HCT116 (cell line): ENCODE measurements at regions not wholly inside any gene's neighbourhood (a gene's known extent, or its start where the extent isn't known, plus 50 kb on each side); places are given as distances from the start of the nearest gene placed in this dataset.

ENCODE experiments used
- ATAC-seq: fragments of 200-7000 bp; cut with Tn5 transposase; 2 replicates; pipeline ENCODE4 v1.9.1; 2020; ENCODE audit warnings: mild to moderate bottlenecking, moderate library complexity
- BruUV-seq: library from RNA; stranded (reverse); fragments of 400-500 nt; replicated peaks from 2 replicates; lab custom pipeline; 2021; lab: Mats Ljungman, UMichigan
- CTCF ChIA-PET: fragments of 300-600 bp; sonication (Branson Sonifier 250); formaldehyde crosslinking; loops from one replicate; lab custom pipeline; 2021; ENCODE audit warnings: antibody characterized with exemption; lab: Charles Lee
- POLR2A ChIA-PET: fragments of 300-600, 350-600 bp; sonication (Branson Sonifier 250); formaldehyde crosslinking; loops from one replicate; lab custom pipeline; 2021; ENCODE audit warnings: antibody characterized with exemption; lab: Charles Lee
- RAD21 ChIA-PET, 2 experiments: fragments of 300-600 bp; sonication (Branson Sonifier 250); formaldehyde crosslinking; loops; one replicate each; lab custom pipeline; 2023; ENCODE audit warnings: low total read pairs in 2 of 2; ENCODE audit not compliant: uncharacterized antibody in 2 of 2, unreplicated experiment in 2 of 2, low non-redundant PET in 1 of 2; lab: Charles Lee
- DNase-seq: peaks from one replicate; pipeline ENCODE4 v3.0.0-alpha.2; 2010; ENCODE audit warnings: low read depth, low spot score
- H2AFZ ChIP-seq: fragments of 200-600 bp; shearing (Covaris generic), sonication (generic); 2 replicates; pipeline ENCODE4 v1.6.1; 2017; ENCODE audit warnings: low read depth, mixed run types, mixed read lengths, antibody characterized with exemption, low read length; ENCODE audit not compliant: poor library complexity, severe bottlenecking
- H3K27ac ChIP-seq: 2 replicates; pipeline ENCODE4 v1.5.1; 2012; ENCODE audit warnings: low read depth, low read length
- H3K27me3 ChIP-seq: fragments of 200-600 bp; sonication (generic); 2 replicates; pipeline ENCODE4 v1.6.1; 2016; ENCODE audit warnings: mixed run types, low read length, mixed read lengths; ENCODE audit not compliant: insufficient read depth
- H3K36me3 ChIP-seq, 2 experiments: fragments of 200-500 bp in 1 of 2; fragments of 200-600 bp in 1 of 2; sonication (Bioruptor generic) in 1 of 2; sonication (generic) in 1 of 2; 2 replicates each; pipeline versions ENCODE4 v1.5.1 to v1.6.1; 2014 to 2016; ENCODE audit warnings: low read length in 2 of 2, inconsistent platforms in 1 of 2, mixed read lengths in 1 of 2, mixed run types in 1 of 2; ENCODE audit not compliant: insufficient read depth in 2 of 2, control insufficient read depth in 1 of 2
- H3K4me1 ChIP-seq, 2 experiments: fragments of 200-600 bp in 1 of 2; sonication (generic) in 1 of 2; 2 replicates each; pipeline versions ENCODE4 v1.5.1 to v1.6.1; 2012 to 2017; ENCODE audit warnings: low read length in 2 of 2, inconsistent platforms in 1 of 2, mild to moderate bottlenecking in 1 of 2, mixed read lengths in 1 of 2, mixed run types in 1 of 2, moderate library complexity in 1 of 2; ENCODE audit not compliant: insufficient read depth in 2 of 2, control insufficient read depth in 1 of 2
- H3K4me2 ChIP-seq: fragments of 200-600 bp; sonication (generic); 2 replicates; pipeline ENCODE4 v1.6.1; 2017; ENCODE audit warnings: mixed run types, low read length, mixed read lengths
- H3K4me3 ChIP-seq, 2 experiments: fragments of 200-600 bp in 1 of 2; sonication (generic) in 1 of 2; replicated peaks in 1 of 2; 2 replicates each; pipeline ENCODE4 v1.5.1; 2011 to 2016; ENCODE audit warnings: low read length in 2 of 2, control low read depth in 1 of 2, low read depth in 1 of 2, mild to moderate bottlenecking in 1 of 2, mixed read lengths in 1 of 2, mixed run types in 1 of 2
- H3K79me2 ChIP-seq: fragments of 200-600 bp; sonication (generic); 2 replicates; pipeline ENCODE4 v1.6.1; 2017; ENCODE audit warnings: mild to moderate bottlenecking, mixed run types, low read length, moderate library complexity, mixed read lengths; ENCODE audit not compliant: insufficient read depth
- H3K9ac ChIP-seq: fragments of 200-600 bp; sonication (generic); 2 replicates; pipeline ENCODE4 v1.6.1; 2016; ENCODE audit warnings: low read length, mixed read lengths
- H3K9me2 ChIP-seq: fragments of 200-600 bp; sonication (generic), shearing (Covaris generic); 2 replicates; pipeline ENCODE4 v1.6.1; 2017; ENCODE audit warnings: mixed run types, mild to moderate bottlenecking, moderate library complexity; ENCODE audit not compliant: insufficient read depth
- H3K9me3 ChIP-seq, 2 experiments: fragments of 200-500 bp in 1 of 2; fragments of 200-600 bp in 1 of 2; sonication (Bioruptor generic) in 1 of 2; sonication (generic) in 1 of 2; 2 replicates each; pipeline ENCODE4 v1.6.1; 2014 to 2017; ENCODE audit warnings: low read length in 2 of 2, mixed read lengths in 2 of 2, inconsistent platforms in 1 of 2, low read depth in 1 of 2, mild to moderate bottlenecking in 1 of 2, mixed run types in 1 of 2, moderate library complexity in 1 of 2; ENCODE audit not compliant: control insufficient read depth in 1 of 2, insufficient read depth in 1 of 2
- H4K20me1 ChIP-seq: fragments of 200-600 bp; sonication (generic), shearing (Covaris generic); 2 replicates; pipeline ENCODE4 v1.6.1; 2017; ENCODE audit warnings: mixed run types, mild to moderate bottlenecking, moderate library complexity; ENCODE audit not compliant: insufficient read depth
- CBX3 ChIP-seq: IDR thresholded peaks from 2 replicates; pipeline ENCODE4 v1.6.1; 2012; ENCODE audit warnings: low read depth
- ELF1 ChIP-seq: IDR thresholded peaks from 2 replicates; pipeline ENCODE4 v1.6.1; 2012; ENCODE audit warnings: low read depth, borderline replicate concordance
- EZH2phosphoT487 ChIP-seq: fragments of 200-600 bp; IDR thresholded peaks from 2 replicates; pipeline ENCODE4 v1.6.1; 2018; ENCODE audit warnings: antibody characterized with exemption, borderline replicate concordance
- FOSL1 ChIP-seq: IDR thresholded peaks from 2 replicates; pipeline ENCODE4 v1.6.1; 2012; ENCODE audit warnings: low read depth
- JUND ChIP-seq: IDR thresholded peaks from 2 replicates; pipeline ENCODE4 v1.6.1; 2012
- POLR2A ChIP-seq: IDR thresholded peaks from 2 replicates; pipeline ENCODE4 v1.7.0; 2011; ENCODE audit warnings: borderline replicate concordance; ENCODE audit not compliant: insufficient read depth, insufficient read length; ENCODE audit errors: extremely low read depth
- RAD21 ChIP-seq: IDR thresholded peaks from 2 replicates; pipeline ENCODE4 v1.6.1; 2012; ENCODE audit warnings: low read depth, mild to moderate bottlenecking
- SIN3A ChIP-seq: IDR thresholded peaks from 2 replicates; pipeline ENCODE4 v1.6.1; 2012; ENCODE audit warnings: low read depth
- SRF ChIP-seq: IDR thresholded peaks from 2 replicates; pipeline ENCODE4 v1.6.1; 2012; ENCODE audit warnings: low read depth
- TCF7L2 ChIP-seq: IDR thresholded peaks from 2 replicates; pipeline ENCODE4 v1.7.0; 2011; ENCODE audit warnings: borderline replicate concordance, inconsistent platforms; ENCODE audit not compliant: insufficient read depth, insufficient read length; ENCODE audit errors: extremely low read depth
- ZBTB33 ChIP-seq: IDR thresholded peaks from 2 replicates; pipeline ENCODE4 v1.6.1; 2011; ENCODE audit warnings: mild to moderate bottlenecking, low read length, moderate library complexity; ENCODE audit not compliant: insufficient replicate concordance; ENCODE audit errors: extremely low read depth
- ZNF274 ChIP-seq: fragments of 200-500 bp; sonication (Bioruptor generic); IDR thresholded peaks from 2 replicates; pipeline ENCODE4 v1.6.1; 2014; ENCODE audit warnings: mild to moderate bottlenecking, low read depth, low read length, inconsistent platforms
- intact Hi-C: fragments of 100-400 bp; cut with micrococcal nuclease; formaldehyde crosslinking; loops from 2 replicates; pipeline ENCODE4 v1.10.0; 2022
- TF ChIP-seq, protein P1 (sequence below), 3 experiments: fragments of 200-600 bp in 1 of 3; sonication (generic) in 1 of 3; IDR thresholded peaks in 2 of 3; conservative IDR thresholded peaks in 1 of 3; 2 replicates each; pipeline ENCODE4 v1.5.1; 2012 to 2017; ENCODE audit warnings: low read depth in 2 of 3, low read length in 2 of 3, antibody characterized with exemption in 1 of 3, borderline replicate concordance in 1 of 3, control low read depth in 1 of 3, mild to moderate bottlenecking in 1 of 3, mixed read lengths in 1 of 3, mixed run types in 1 of 3, moderate library complexity in 1 of 3; ENCODE audit not compliant: insufficient read depth in 1 of 3
- TF ChIP-seq, protein P2 (sequence below): IDR thresholded peaks from 2 replicates; pipeline ENCODE4 v1.6.1; 2012

GRCh38 chr16:82454566-82454965, 172.2 kb upstream of the CDH13 start:
- no peaks in the 10 kb centered on the region for H3K79me2 ChIP-seq
- H3K4me2 ChIP-seq = no peak overlapping the region
- POLR2A ChIA-PET = no interaction called here
- BruUV-seq = no TSS peak
- TF ChIP-seq POLR2A (no peak), SRF (no peak), EZH2phosphoT487 (no peak), RAD21 (no peak), CBX3 (no peak), TCF7L2 (no peak), ELF1 (no peak), ZBTB33 (no peak), FOSL1 (no peak), SIN3A (no peak), ZNF274 (no peak), JUND (no peak)
- TF ChIP-seq, protein P1, sequence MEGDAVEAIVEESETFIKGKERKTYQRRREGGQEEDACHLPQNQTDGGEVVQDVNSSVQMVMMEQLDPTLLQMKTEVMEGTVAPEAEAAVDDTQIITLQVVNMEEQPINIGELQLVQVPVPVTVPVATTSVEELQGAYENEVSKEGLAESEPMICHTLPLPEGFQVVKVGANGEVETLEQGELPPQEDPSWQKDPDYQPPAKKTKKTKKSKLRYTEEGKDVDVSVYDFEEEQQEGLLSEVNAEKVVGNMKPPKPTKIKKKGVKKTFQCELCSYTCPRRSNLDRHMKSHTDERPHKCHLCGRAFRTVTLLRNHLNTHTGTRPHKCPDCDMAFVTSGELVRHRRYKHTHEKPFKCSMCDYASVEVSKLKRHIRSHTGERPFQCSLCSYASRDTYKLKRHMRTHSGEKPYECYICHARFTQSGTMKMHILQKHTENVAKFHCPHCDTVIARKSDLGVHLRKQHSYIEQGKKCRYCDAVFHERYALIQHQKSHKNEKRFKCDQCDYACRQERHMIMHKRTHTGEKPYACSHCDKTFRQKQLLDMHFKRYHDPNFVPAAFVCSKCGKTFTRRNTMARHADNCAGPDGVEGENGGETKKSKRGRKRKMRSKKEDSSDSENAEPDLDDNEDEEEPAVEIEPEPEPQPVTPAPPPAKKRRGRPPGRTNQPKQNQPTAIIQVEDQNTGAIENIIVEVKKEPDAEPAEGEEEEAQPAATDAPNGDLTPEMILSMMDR (IDR thresholded peaks at IDR 0.05 in 2 of 3, conservative IDR thresholded peaks at IDR 0.05 in 1 of 3; ENCODE audit: borderline replicate concordance in 1 of 3, insufficient read depth in 1 of 3, low read depth in 2 of 3, low read length in 2 of 3) = no peak
- TF ChIP-seq, protein P2, sequence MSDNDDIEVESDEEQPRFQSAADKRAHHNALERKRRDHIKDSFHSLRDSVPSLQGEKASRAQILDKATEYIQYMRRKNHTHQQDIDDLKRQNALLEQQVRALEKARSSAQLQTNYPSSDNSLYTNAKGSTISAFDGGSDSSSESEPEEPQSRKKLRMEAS = no peak
- TF ChIP-seq, all 23 proteins: peak for 0
- Histone ChIP-seq H3K4me1 (no peaks in the 10 kb centered on the region), H3K27ac (no peak overlapping the region), H2AFZ (no peak overlapping the region), H3K9ac (no peak overlapping the region), H3K27me3 (peaks cover 25% of the 10 kb centered on the region), H3K9me2 (no peaks in the 10 kb centered on the region), H3K4me3 (no peak overlapping the region), H4K20me1 (no peaks in the 10 kb centered on the region), H3K36me3 (no peaks in the 10 kb centered on the region), H3K9me3 (no peaks in the 10 kb centered on the region)
- no peak for DNase-seq
- CTCF ChIA-PET = no interaction called here
- no peak for ATAC-seq
- RAD21 ChIA-PET = no interaction called here
- intact Hi-C loops = no loop called here
